GM12878 (cell line): ENCODE measurements at regions not wholly inside any gene's neighbourhood (a gene's known extent, or its start where the extent isn't known, plus 50 kb on each side); places are given as distances from the start of the nearest gene placed in this dataset.

ENCODE experiments used
- ATAC-seq: fragments of 200-7000 bp; cut with Tn5 transposase; 3 replicates; pipeline ENCODE4 v1.9.1; 2020; ENCODE audit warnings: mild to moderate bottlenecking, moderate library complexity
- BruUV-seq: library from RNA; stranded (reverse); fragments of 400-500 nt; replicated peaks from 2 replicates; lab custom pipeline; 2021; lab: Mats Ljungman, UMichigan
- CTCF ChIA-PET: fragments of 300-600 bp; sonication (Branson Sonifier 250); formaldehyde crosslinking; extraction: SDS; loops from one replicate; lab custom pipeline; 2021; ENCODE audit warnings: inconsistent platforms; lab: Yijun Ruan, JAX
- POLR2A ChIA-PET: fragments of 350-600 bp; formaldehyde crosslinking; extraction: SDS; loops from one replicate; lab custom pipeline; 2021; ENCODE audit warnings: inconsistent platforms; lab: Charles Lee
- RAD21 ChIA-PET: fragments of 300-600 bp; sonication (Branson Sonifier 250); formaldehyde crosslinking; loops from one replicate; lab custom pipeline; 2023; ENCODE audit warnings: antibody characterized with exemption; ENCODE audit not compliant: unreplicated experiment; lab: Charles Lee
- SMC1A ChIA-PET: fragments of 300-600 bp; sonication (Branson Sonifier 250); formaldehyde crosslinking; loops from one replicate; lab custom pipeline; 2023; ENCODE audit not compliant: unreplicated experiment, uncharacterized antibody; lab: Charles Lee
- DNase-seq: peaks from one replicate; pipeline ENCODE4 v3.0.0-alpha.2; 2011; ENCODE audit warnings: low read depth, low spot score
- FAIRE-seq: peaks from 3 replicates; lab custom pipeline; 2011; peaks lifted over from hg19 to GRCh38; lab: Jason Lieb, UNC
- H2AFZ ChIP-seq: 2 replicates; pipeline ENCODE4 v1.6.0; 2011; ENCODE audit warnings: low read depth, low read length, control low read depth; ENCODE audit not compliant: control insufficient read depth
- H3K27ac ChIP-seq: 2 replicates; pipeline ENCODE4 v1.5.1; 2011; ENCODE audit warnings: control low read depth; ENCODE audit not compliant: control insufficient read depth, insufficient read depth
- H3K27me3 ChIP-seq, 2 experiments: replicated peaks in 1 of 2; 2 replicates each; pipeline versions ENCODE4 v1.6.0 to v1.6.1; 2011; ENCODE audit warnings: low read length in 1 of 2; ENCODE audit not compliant: control insufficient read depth in 2 of 2, insufficient read depth in 2 of 2
- H3K36me3 ChIP-seq, 2 experiments: 2 replicates each; pipeline ENCODE4 v1.5.1; 2011; ENCODE audit warnings: low read length in 1 of 2; ENCODE audit not compliant: control insufficient read depth in 2 of 2, insufficient read depth in 2 of 2
- H3K4me1 ChIP-seq: 2 replicates; pipeline ENCODE4 v1.6.1; 2011; ENCODE audit warnings: mild to moderate bottlenecking, low read length, moderate library complexity, mixed read lengths; ENCODE audit not compliant: control insufficient read depth, insufficient read depth
- H3K4me2 ChIP-seq: 2 replicates; pipeline ENCODE4 v1.6.0; 2011; ENCODE audit warnings: control low read depth; ENCODE audit not compliant: control insufficient read depth, insufficient read depth
- H3K4me3 ChIP-seq: fragments of 200-600 bp; sonication (generic); 2 replicates; pipeline ENCODE4 v1.5.1; 2016
- H3K79me2 ChIP-seq: 2 replicates; pipeline ENCODE4 v1.6.0; 2011; ENCODE audit warnings: low read length; ENCODE audit not compliant: control insufficient read depth, insufficient read depth
- H3K9ac ChIP-seq: 2 replicates; pipeline ENCODE4 v1.8.0; 2011; ENCODE audit warnings: low read length, control low read depth, mixed read lengths; ENCODE audit not compliant: control insufficient read depth, insufficient read depth
- H3K9me3 ChIP-seq: replicated peaks from 3 replicates; pipeline ENCODE4 v1.5.1; 2011; ENCODE audit warnings: mild to moderate bottlenecking, low read length; ENCODE audit not compliant: control insufficient read depth, insufficient read depth
- H4K20me1 ChIP-seq: 2 replicates; pipeline ENCODE4 v1.6.0; 2011; ENCODE audit not compliant: control insufficient read depth, insufficient read depth
- CEBPB ChIP-seq, 2 experiments: fragments of 150-350 bp in 1 of 2; IDR thresholded peaks; 2 replicates each; pipeline ENCODE4 v1.6.1; 2012 to 2014; ENCODE audit warnings: low read depth in 2 of 2, low read length in 2 of 2, borderline replicate concordance in 1 of 2, inconsistent platforms in 1 of 2
- CHD4 ChIP-seq: fragments of 200-600 bp; sonication (generic); IDR thresholded peaks from 2 replicates; pipeline ENCODE4 v1.6.1; 2016; ENCODE audit warnings: mild to moderate bottlenecking
- EZH2 ChIP-seq: IDR thresholded peaks from 2 replicates; pipeline ENCODE4 v1.6.1; 2012; ENCODE audit warnings: low read depth, mild to moderate bottlenecking, control low read depth, inconsistent platforms, low read length, borderline replicate concordance; ENCODE audit not compliant: control insufficient read depth
- FOXK2 ChIP-seq: fragments of 450-650 bp; IDR thresholded peaks from 2 replicates; pipeline ENCODE4 v1.6.1; 2017; ENCODE audit warnings: mild to moderate bottlenecking, moderate library complexity
- HDAC2 ChIP-seq: fragments of 200-600 bp; sonication (generic); IDR thresholded peaks from 2 replicates; pipeline ENCODE4 v1.6.1; 2017
- HSF1 ChIP-seq: fragments of 150-350 bp; IDR thresholded peaks from 2 replicates; pipeline ENCODE4 v1.6.1; 2014; ENCODE audit warnings: mild to moderate bottlenecking, low read depth, low read length
- JUND ChIP-seq: IDR thresholded peaks from 2 replicates; pipeline ENCODE4 v1.6.1; 2012; ENCODE audit warnings: low read depth, mild to moderate bottlenecking, low read length, improper control_type of control experiment, moderate library complexity
- POU2F2 ChIP-seq: IDR thresholded peaks from 3 replicates; pipeline ENCODE4 v1.6.1; 2011; ENCODE audit warnings: low read depth, mild to moderate bottlenecking, low read length, borderline replicate concordance
- SMAD1 ChIP-seq: fragments of 450-650 bp; IDR thresholded peaks from 2 replicates; pipeline ENCODE4 v1.6.1; 2018; ENCODE audit warnings: mild to moderate bottlenecking, low read depth; ENCODE audit not compliant: partially characterized antibody
- SRF ChIP-seq, 2 experiments: IDR thresholded peaks; 2 replicates each; pipeline ENCODE4 v1.6.1; 2011; ENCODE audit warnings: low read depth in 2 of 2, low read length in 2 of 2, mild to moderate bottlenecking in 1 of 2, moderate library complexity in 1 of 2
- TCF12 ChIP-seq: IDR thresholded peaks from 2 replicates; pipeline ENCODE4 v1.6.1; 2011; ENCODE audit warnings: low read depth, mild to moderate bottlenecking, low read length
- ZBTB40 ChIP-seq: fragments of 450-650 bp; IDR thresholded peaks from 2 replicates; pipeline ENCODE4 v1.6.1; 2016; ENCODE audit warnings: mild to moderate bottlenecking, moderate library complexity, borderline replicate concordance
- WGBS: methylation state at CpG from one replicate; pipeline ENCODE4 v1.1.6; 2016; ENCODE audit warnings: low lambda C conversion rate; ENCODE audit not compliant: insufficient replicate concordance, insufficient coverage; ENCODE audit errors: missing lambda C conversion rate; 5-methylcytosine and 5-hydroxymethylcytosine counted together
- in situ Hi-C: fragments of 300-500 bp; cut with MboI; formaldehyde crosslinking; loops from 9 replicates; pipeline ENCODE4 v1.14.3; 2018; ENCODE audit warnings: mixed read lengths
- intact Hi-C: fragments of 100-400 bp; cut with micrococcal nuclease; formaldehyde crosslinking; loops from one replicate; pipeline ENCODE4 v1.14.2; 2022; ENCODE audit not compliant: unreplicated experiment

GRCh38 chr3:18901571-18901970, 246.7 kb upstream of the KCNH8 start:
- no peak overlapping the region for H3K4me3 ChIP-seq
- POLR2A ChIA-PET = no interaction called here
- no peaks in the 10 kb centered on the region for H3K9me3 ChIP-seq
- CTCF ChIA-PET = no interaction called here
- no peaks in the 10 kb centered on the region for H3K79me2 ChIP-seq
- no peak overlapping the region for H3K27ac ChIP-seq
- FAIRE-seq (no peak), DNase-seq (no peak), ATAC-seq (no peak)
- no peaks in the 10 kb centered on the region for H3K4me1 ChIP-seq
- TF ChIP-seq HDAC2 (no peak), JUND (no peak), SMAD1 (no peak), POU2F2 (no peak), EZH2 (no peak), HSF1 (no peak), SRF (IDR thresholded peaks at IDR 0.05; ENCODE audit: low read depth in 2 of 2, low read length in 2 of 2) (no peak), CHD4 (no peak), CEBPB (IDR thresholded peaks at IDR 0.05; ENCODE audit: borderline replicate concordance in 1 of 2, low read depth in 2 of 2, low read length in 2 of 2) (no peak), ZBTB40 (no peak), FOXK2 (no peak), TCF12 (no peak)
- no peak overlapping the region for H3K9ac ChIP-seq
- RAD21 ChIA-PET = no interaction called here
- 0% methylated on average over 2 of the region's 2 CpGs for WGBS
- intact Hi-C loops (no loop called here), in situ Hi-C loops (no loop called here)
- no peaks in the 10 kb centered on the region; a peak in 1 of 4 replicates for H3K27me3 ChIP-seq
- no peak overlapping the region for H2AFZ ChIP-seq
- no peak overlapping the region for H3K4me2 ChIP-seq
- BruUV-seq = no TSS peak
- SMC1A ChIA-PET = no interaction called here
- H3K36me3 ChIP-seq = no peaks in the 10 kb centered on the region
- no peaks in the 10 kb centered on the region for H4K20me1 ChIP-seq
